ENCODE measurements at regions not wholly inside any gene's neighbourhood (a gene's known extent, or its start where the extent isn't known, plus 50 kb on each side); places are given as distances from the start of the nearest gene placed in this dataset.
"Not testable (repeated sequence)": the region's sequence is repeated elsewhere in the genome, so short reads cannot be mapped to it uniquely, and the experiment has no call there.

- not testable (repeated sequence) for H3K4me3 ChIP-seq (ENCODE audit: low read length in 2 of 2); H3K9ac ChIP-seq (ENCODE audit: low read length in 2 of 2); H3K36me3 ChIP-seq (ENCODE audit: control insufficient read depth in 2 of 2, insufficient read depth in 2 of 2, low read length in 2 of 2); H3K4me1 ChIP-seq (ENCODE audit: control insufficient read depth, insufficient read depth, low read length); H3K9me3 ChIP-seq (ENCODE audit: control insufficient read depth in 2 of 2, low read length in 2 of 2); H3K27me3 ChIP-seq (ENCODE audit: control insufficient read depth in 1 of 2, insufficient read depth in 2 of 2, low read length in 2 of 2); H3K27ac ChIP-seq (ENCODE audit: low read length)
Measured at GRCh38 chr6:4334158-4334740, 198.9 kb upstream of the ECI2 start.

GRCh38 chr6:4327841-4328240 lies 192.5 kb upstream of the ECI2 start:
- Histone ChIP-seq H3K4me1 (ENCODE audit: control insufficient read depth, insufficient read depth, low read length) (no peaks in the 10 kb centered on the region), H3K36me3 (ENCODE audit: control insufficient read depth in 2 of 2, insufficient read depth in 2 of 2, low read length in 2 of 2) (no peaks in the 10 kb centered on the region), H3K9me3 (ENCODE audit: control insufficient read depth in 2 of 2, low read length in 2 of 2) (no peaks in the 10 kb centered on the region), H3K4me3 (ENCODE audit: low read length in 2 of 2) (no peak overlapping the region), H3K27ac (ENCODE audit: low read length) (no peak overlapping the region), H3K9ac (ENCODE audit: low read length in 2 of 2) (no peak overlapping the region), H3K27me3 (ENCODE audit: control insufficient read depth in 1 of 2, insufficient read depth in 2 of 2, low read length in 2 of 2) (no peaks in the 10 kb centered on the region)

GRCh38 chr6:4324746-4325145 lies 189.4 kb upstream of the ECI2 start:
- no peak overlapping the region for H3K27ac ChIP-seq (ENCODE audit: low read length)
- no peaks in the 10 kb centered on the region for H3K4me1 ChIP-seq (ENCODE audit: control insufficient read depth, insufficient read depth, low read length)
- no peaks in the 10 kb centered on the region for H3K27me3 ChIP-seq (ENCODE audit: control insufficient read depth in 1 of 2, insufficient read depth in 2 of 2, low read length in 2 of 2)
- no peaks in the 10 kb centered on the region for H3K36me3 ChIP-seq (ENCODE audit: control insufficient read depth in 2 of 2, insufficient read depth in 2 of 2, low read length in 2 of 2)
- no peak overlapping the region for H3K4me3 ChIP-seq (ENCODE audit: low read length in 2 of 2)
- no peaks in the 10 kb centered on the region for H3K9me3 ChIP-seq (ENCODE audit: control insufficient read depth in 2 of 2, low read length in 2 of 2)
- H3K9ac ChIP-seq (ENCODE audit: low read length in 2 of 2), result no peak overlapping the region

GRCh38 chr6:4323322-4323721 lies 187.9 kb upstream of the ECI2 start:
- no peaks in the 10 kb centered on the region for H3K4me1 ChIP-seq (ENCODE audit: control insufficient read depth, insufficient read depth, low read length)
- H3K9ac ChIP-seq (ENCODE audit: low read length in 2 of 2), result no peak overlapping the region
- no peak overlapping the region for H3K27ac ChIP-seq (ENCODE audit: low read length)
- no peaks in the 10 kb centered on the region for H3K9me3 ChIP-seq (ENCODE audit: control insufficient read depth in 2 of 2, low read length in 2 of 2)
- no peaks in the 10 kb centered on the region for H3K27me3 ChIP-seq (ENCODE audit: control insufficient read depth in 1 of 2, insufficient read depth in 2 of 2, low read length in 2 of 2)
- no peak overlapping the region for H3K4me3 ChIP-seq (ENCODE audit: low read length in 2 of 2)
- H3K36me3 ChIP-seq (ENCODE audit: control insufficient read depth in 2 of 2, insufficient read depth in 2 of 2, low read length in 2 of 2), result no peaks in the 10 kb centered on the region

- H3K27me3 ChIP-seq (ENCODE audit: control insufficient read depth in 1 of 2, insufficient read depth in 2 of 2, low read length in 2 of 2), result no peaks in the 10 kb centered on the region
- H3K4me1 ChIP-seq (ENCODE audit: control insufficient read depth, insufficient read depth, low read length), result no peaks in the 10 kb centered on the region
- H3K9me3 ChIP-seq (ENCODE audit: control insufficient read depth in 2 of 2, low read length in 2 of 2), result no peaks in the 10 kb centered on the region
- no peak overlapping the region for H3K27ac ChIP-seq (ENCODE audit: low read length)
- H3K36me3 ChIP-seq (ENCODE audit: control insufficient read depth in 2 of 2, insufficient read depth in 2 of 2, low read length in 2 of 2), result no peaks in the 10 kb centered on the region
- no peak overlapping the region for H3K4me3 ChIP-seq (ENCODE audit: low read length in 2 of 2)
- H3K9ac ChIP-seq (ENCODE audit: low read length in 2 of 2), result no peak overlapping the region
Measured at GRCh38 chr6:4322846-4323309, 187.5 kb upstream of the ECI2 start.

- H3K9me3 ChIP-seq (ENCODE audit: control insufficient read depth in 2 of 2, low read length in 2 of 2), result no peaks in the 10 kb centered on the region
- H3K9ac ChIP-seq (ENCODE audit: low read length in 2 of 2), result no peak overlapping the region
- peaks cover 3% of the 10 kb centered on the region for H3K4me1 ChIP-seq (ENCODE audit: control insufficient read depth, insufficient read depth, low read length)
- no peak overlapping the region for H3K4me3 ChIP-seq (ENCODE audit: low read length in 2 of 2)
- no peaks in the 10 kb centered on the region for H3K36me3 ChIP-seq (ENCODE audit: control insufficient read depth in 2 of 2, insufficient read depth in 2 of 2, low read length in 2 of 2)
- no peaks in the 10 kb centered on the region for H3K27me3 ChIP-seq (ENCODE audit: control insufficient read depth in 1 of 2, insufficient read depth in 2 of 2, low read length in 2 of 2)
- no peak overlapping the region for H3K27ac ChIP-seq (ENCODE audit: low read length)
Measured at GRCh38 chr6:4322134-4322845, 186.9 kb upstream of the ECI2 start.

DNA sequence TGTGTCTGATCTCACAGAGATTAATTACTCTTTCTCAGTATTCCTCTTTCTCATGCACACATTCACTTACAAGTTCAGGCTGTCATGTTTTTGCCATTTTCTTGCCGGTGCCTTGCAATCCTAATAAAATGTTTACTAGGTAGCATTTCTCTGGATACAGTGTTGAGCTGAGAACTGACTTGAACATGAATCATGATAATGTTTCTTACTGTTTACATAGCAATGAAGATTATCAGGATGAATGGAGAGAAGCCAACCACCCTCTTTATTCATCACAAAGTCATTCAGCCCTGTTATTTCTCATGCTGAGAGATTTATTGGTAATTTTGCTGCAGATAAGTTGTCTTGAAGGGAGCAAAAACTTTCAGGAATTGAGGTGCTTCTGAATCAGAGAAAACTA lies 185.5 kb upstream of the ECI2 start:
- H3K27ac ChIP-seq (ENCODE audit: low read length), result no peak overlapping the region
- H3K4me1 ChIP-seq (ENCODE audit: control insufficient read depth, insufficient read depth, low read length), result peaks cover 3% of the 10 kb centered on the region
- H3K36me3 ChIP-seq (ENCODE audit: control insufficient read depth in 2 of 2, insufficient read depth in 2 of 2, low read length in 2 of 2), result no peaks in the 10 kb centered on the region
- no peak overlapping the region for H3K9ac ChIP-seq (ENCODE audit: low read length in 2 of 2)
- H3K9me3 ChIP-seq (ENCODE audit: control insufficient read depth in 2 of 2, low read length in 2 of 2), result no peaks in the 10 kb centered on the region
- no peaks in the 10 kb centered on the region for H3K27me3 ChIP-seq (ENCODE audit: control insufficient read depth in 1 of 2, insufficient read depth in 2 of 2, low read length in 2 of 2)
- no peak overlapping the region for H3K4me3 ChIP-seq (ENCODE audit: low read length in 2 of 2)

- Histone ChIP-seq H3K27ac (ENCODE audit: low read length) (no peak overlapping the region), H3K36me3 (ENCODE audit: control insufficient read depth in 2 of 2, insufficient read depth in 2 of 2, low read length in 2 of 2) (no peaks in the 10 kb centered on the region), H3K9me3 (ENCODE audit: control insufficient read depth in 2 of 2, low read length in 2 of 2) (no peaks in the 10 kb centered on the region), H3K27me3 (ENCODE audit: control insufficient read depth in 1 of 2, insufficient read depth in 2 of 2, low read length in 2 of 2) (no peaks in the 10 kb centered on the region), H3K4me1 (ENCODE audit: control insufficient read depth, insufficient read depth, low read length) (peaks cover 3% of the 10 kb centered on the region), H3K4me3 (ENCODE audit: low read length in 2 of 2) (no peak overlapping the region), H3K9ac (ENCODE audit: low read length in 2 of 2) (no peak overlapping the region)
Measured at GRCh38 chr6:4319981-4320683, 184.8 kb upstream of the ECI2 start.

- Histone ChIP-seq H3K9me3 (ENCODE audit: control insufficient read depth in 2 of 2, low read length in 2 of 2) (no peaks in the 10 kb centered on the region), H3K4me1 (ENCODE audit: control insufficient read depth, insufficient read depth, low read length) (peaks cover 4% of the 10 kb centered on the region), H3K27me3 (ENCODE audit: control insufficient read depth in 1 of 2, insufficient read depth in 2 of 2, low read length in 2 of 2) (no peaks in the 10 kb centered on the region), H3K9ac (ENCODE audit: low read length in 2 of 2) (no peak overlapping the region), H3K27ac (ENCODE audit: low read length) (no peak overlapping the region), H3K36me3 (ENCODE audit: control insufficient read depth in 2 of 2, insufficient read depth in 2 of 2, low read length in 2 of 2) (no peaks in the 10 kb centered on the region), H3K4me3 (ENCODE audit: low read length in 2 of 2) (no peak overlapping the region)
Measured at GRCh38 chr6:4318321-4318720, 182.9 kb upstream of the ECI2 start.

GRCh38 chr6:4316867-4317400 lies 181.6 kb upstream of the ECI2 start:
- Histone ChIP-seq H3K9me3 (ENCODE audit: control insufficient read depth in 2 of 2, low read length in 2 of 2) (no peaks in the 10 kb centered on the region), H3K27ac (ENCODE audit: low read length) (no peak overlapping the region), H3K27me3 (ENCODE audit: control insufficient read depth in 1 of 2, insufficient read depth in 2 of 2, low read length in 2 of 2) (no peaks in the 10 kb centered on the region), H3K36me3 (ENCODE audit: control insufficient read depth in 2 of 2, insufficient read depth in 2 of 2, low read length in 2 of 2) (no peaks in the 10 kb centered on the region), H3K9ac (ENCODE audit: low read length in 2 of 2) (no peak overlapping the region), H3K4me1 (ENCODE audit: control insufficient read depth, insufficient read depth, low read length) (peaks cover 5% of the 10 kb centered on the region), H3K4me3 (ENCODE audit: low read length in 2 of 2) (no peak overlapping the region)
